CD4-positive, alpha-beta T cell (primary cell): ENCODE measurements at regions not wholly inside any gene's neighbourhood (a gene's known extent, or its start where the extent isn't known, plus 50 kb on each side); places are given as distances from the start of the nearest gene placed in this dataset.

Experiments
- ATAC-seq: fragments of 200-7000 bp; cut with Tn5 transposase; one replicate; pipeline ENCODE4 v1.10.0; 2022; ENCODE audit warnings: mild to moderate bottlenecking; ENCODE audit not compliant: poor library complexity
- CTCF ChIA-PET: fragments of 350-600 bp; sonication (Branson Sonifier 250); formaldehyde crosslinking; loops from one replicate; lab custom pipeline; 2021; ENCODE audit warnings: antibody characterized with exemption, inconsistent platforms; lab: Charles Lee
- POLR2A ChIA-PET: fragments of 350-600 bp; sonication (Branson Sonifier 250); formaldehyde crosslinking; loops from one replicate; lab custom pipeline; 2021; ENCODE audit warnings: antibody characterized with exemption, inconsistent platforms; lab: Charles Lee
- DNase-seq, 14 experiments: peaks; one replicate each; pipeline ENCODE4 v3.0.0-alpha.2; 2013 to 2020; ENCODE audit warnings: mixed read lengths in 2 of 14
- H3K27ac ChIP-seq, 2 donors: one replicate each; pipeline versions ENCODE4 v1.5.1 to v1.7.0; 2013; ENCODE audit warnings: low read length in 2 of 2, low read depth in 1 of 2, mild to moderate bottlenecking in 1 of 2
- H3K27me3 ChIP-seq, 2 experiments: 1 replicate in 1 of 2; 2 replicates in 1 of 2; pipeline versions ENCODE4 v1.6.1 to v1.7.0; 2013; ENCODE audit warnings: low read length in 2 of 2, control low read depth in 1 of 2, mild to moderate bottlenecking in 1 of 2, moderate library complexity in 1 of 2; ENCODE audit not compliant: insufficient read depth in 2 of 2, control insufficient read depth in 1 of 2
- H3K36me3 ChIP-seq: one replicate; pipeline ENCODE4 v1.6.1; 2013; ENCODE audit warnings: low read length, control low read depth; ENCODE audit not compliant: insufficient read depth
- H3K4me1 ChIP-seq: one replicate; pipeline ENCODE4 v1.6.1; 2013; ENCODE audit warnings: low read length, control low read depth; ENCODE audit not compliant: insufficient read depth
- H3K4me3 ChIP-seq: one replicate; pipeline ENCODE4 v1.5.1; 2013; ENCODE audit warnings: mild to moderate bottlenecking, low read length, moderate library complexity
- H3K9me3 ChIP-seq, 2 experiments: 1 replicate in 1 of 2; 2 replicates in 1 of 2; pipeline versions ENCODE4 v1.6.1 to v1.7.0; 2013; ENCODE audit warnings: low read length in 2 of 2, mild to moderate bottlenecking in 2 of 2, control low read depth in 1 of 2, moderate library complexity in 1 of 2; ENCODE audit not compliant: control insufficient read depth in 1 of 2, insufficient read depth in 1 of 2
- H3K27ac Mint-ChIP-seq: one replicate; pipeline ENCODE4 v1.8.0; 2020; ENCODE audit warnings: mixed read lengths
- H3K27me3 Mint-ChIP-seq: one replicate; pipeline ENCODE4 v1.8.0; 2021; ENCODE audit warnings: mixed read lengths
- H3K36me3 Mint-ChIP-seq: one replicate; pipeline ENCODE4 v1.8.0; 2021; ENCODE audit warnings: low read depth, mixed read lengths
- H3K4me1 Mint-ChIP-seq: one replicate; pipeline ENCODE4 v1.8.0; 2021; ENCODE audit warnings: low read depth, mixed read lengths
- H3K4me3 Mint-ChIP-seq: one replicate; pipeline ENCODE4 v1.8.0; 2020; ENCODE audit warnings: mild to moderate bottlenecking, mixed read lengths
- H3K9me3 Mint-ChIP-seq: one replicate; pipeline ENCODE4 v1.8.0; 2020; ENCODE audit warnings: mixed read lengths
- CTCF ChIP-seq: fragments of 200-600 bp; IDR thresholded peaks from one replicate; pipeline ENCODE4 v1.8.0; 2022; ENCODE audit warnings: antibody characterized with exemption, mild to moderate bottlenecking
- intact Hi-C, 2 experiments: fragments of 100-400 bp; cut with DNase I in 1 of 2; cut with micrococcal nuclease in 1 of 2; formaldehyde crosslinking; loops; one replicate each; pipeline versions ENCODE4 v1.15.1 to v1.9.0; 2023 to 2025; cut with DNase I, micrococcal nuclease

GRCh38 chr2:105150231-105150630, 91.3 kb upstream of the GPR45 start:
- ATAC-seq = no peak

GRCh38 chr2:105154119-105154818, 87.3 kb upstream of the GPR45 start:
- Histone ChIP-seq H3K4me1 (no peaks in the 10 kb centered on the region), H3K9me3 (no peaks in the 10 kb centered on the region), H3K4me3 (no peak overlapping the region), H3K27ac (no peak overlapping the region), H3K36me3 (no peaks in the 10 kb centered on the region), H3K27me3 (peaks cover 5 to 7% of the 10 kb centered on the region in 2 experiments)
- no peak for TF ChIP-seq CTCF
- Mint-ChIP-seq H3K36me3 (no peaks in the 10 kb centered on the region), H3K4me3 (no peak overlapping the region), H3K4me1 (no peaks in the 10 kb centered on the region), H3K27ac (no peak overlapping the region), H3K9me3 (peaks cover 2% of the 10 kb centered on the region), H3K27me3 (peaks cover 57% of the 10 kb centered on the region)
- ATAC-seq = no peak
- POLR2A ChIA-PET = no interaction called here
- no peak for DNase-seq
- CTCF ChIA-PET = no interaction called here
- intact Hi-C loops = no loop called here

More at GRCh38 chr2:105150231-105150630, 91.3 kb upstream of the GPR45 start:
- Mint-ChIP-seq H3K4me1 (no peaks in the 10 kb centered on the region), H3K27ac (no peak overlapping the region), H3K9me3 (no peaks in the 10 kb centered on the region), H3K4me3 (no peak overlapping the region), H3K27me3 (peaks cover 72% of the 10 kb centered on the region), H3K36me3 (no peaks in the 10 kb centered on the region)
- H3K4me1 ChIP-seq = no peaks in the 10 kb centered on the region
- no peak overlapping the region for H3K4me3 ChIP-seq
- H3K36me3 ChIP-seq = no peaks in the 10 kb centered on the region
- no peak overlapping the region for H3K27ac ChIP-seq
- no peak for TF ChIP-seq CTCF
- CTCF ChIA-PET = no interaction called here
- intact Hi-C loops = no loop called here
- POLR2A ChIA-PET = no interaction called here
- DNase-seq = no peak
- H3K9me3 ChIP-seq = no peaks in the 10 kb centered on the region
- H3K27me3 ChIP-seq = peaks cover 21 to 26% of the 10 kb centered on the region in 2 experiments

GRCh38 chr2:105156166-105156565, 85.4 kb upstream of the GPR45 start:
- no peak for ATAC-seq
- CTCF ChIA-PET = no interaction called here

More at GRCh38 chr2:105156166-105156565, 85.4 kb upstream of the GPR45 start:
- H3K27me3 Mint-ChIP-seq = peaks cover 45% of the 10 kb centered on the region
- no peak overlapping the region for H3K27ac Mint-ChIP-seq
- H3K27ac ChIP-seq = no peak overlapping the region
- H3K4me3 Mint-ChIP-seq = no peak overlapping the region
- POLR2A ChIA-PET = no interaction called here
- TF ChIP-seq CTCF = no peak
- no peaks in the 10 kb centered on the region for H3K36me3 ChIP-seq
- H3K36me3 Mint-ChIP-seq = no peaks in the 10 kb centered on the region
- peaks cover 2% of the 10 kb centered on the region for H3K9me3 Mint-ChIP-seq
- no peak overlapping the region for H3K4me3 ChIP-seq
- H3K9me3 ChIP-seq = no peaks in the 10 kb centered on the region
- no peak for DNase-seq
- peaks cover 5 to 7% of the 10 kb centered on the region in 2 experiments for H3K27me3 ChIP-seq
- no peaks in the 10 kb centered on the region for H3K4me1 ChIP-seq
- intact Hi-C loops = no loop called here
- H3K4me1 Mint-ChIP-seq = no peaks in the 10 kb centered on the region
